A549 (cell line): ENCODE measurements at regions not wholly inside any gene's neighbourhood (a gene's known extent, or its start where the extent isn't known, plus 50 kb on each side); places are given as distances from the start of the nearest gene placed in this dataset.

Experiments
- ATAC-seq, 2 experiments: fragments of 200-7000 bp in 1 of 2; fragments of >200 bp in 1 of 2; cut with Nextera tagmentation in 1 of 2; cut with Tn5 transposase in 1 of 2; 3 replicates each; pipeline versions ENCODE4 v1.8.0 to v1.9.1; 2018 to 2020; ENCODE audit warnings: mild to moderate bottlenecking in 1 of 2, moderate library complexity in 1 of 2
- CTCF ChIA-PET: fragments of 300-600 bp; sonication (Branson Sonifier 250); formaldehyde crosslinking; extraction: SDS; loops from one replicate; lab custom pipeline; 2021; ENCODE audit warnings: antibody characterized with exemption, inconsistent platforms; lab: Yijun Ruan, JAX
- POLR2A ChIA-PET: fragments of 350-600 bp; formaldehyde crosslinking; extraction: SDS; loops from one replicate; lab custom pipeline; 2021; ENCODE audit warnings: antibody characterized with exemption, inconsistent platforms; lab: Yijun Ruan, JAX
- DNase-seq, 2 experiments: peaks; one replicate each; pipeline versions ENCODE4 v3.0.0 to v3.0.0-alpha.2; 2011 to 2016; ENCODE audit warnings: low read depth in 1 of 2, low spot score in 1 of 2
- FAIRE-seq: peaks from 2 replicates; lab custom pipeline; 2011; peaks lifted over from hg19 to GRCh38; lab: Jason Lieb, UNC
- H3K27ac ChIP-seq, 2 experiments: fragments of >200 bp; sonication (Bioruptor Twin); formaldehyde crosslinking; 3 replicates each; pipeline ENCODE4 v1.5.1; 2016 to 2017
- H3K4me1 ChIP-seq: fragments of >200 bp; sonication (Bioruptor Twin); formaldehyde crosslinking; 3 replicates; pipeline ENCODE4 v1.6.1; 2016
- H3K4me2 ChIP-seq: fragments of >200 bp; sonication (Bioruptor Twin); formaldehyde crosslinking; 3 replicates; pipeline ENCODE4 v1.6.1; 2016
- H3K4me3 ChIP-seq: fragments of >200 bp; sonication (Bioruptor Twin); formaldehyde crosslinking; 3 replicates; pipeline ENCODE4 v1.5.1; 2016
- H3K9me3 ChIP-seq: fragments of >200 bp; sonication (Bioruptor Twin); formaldehyde crosslinking; 3 replicates; pipeline ENCODE4 v1.6.1; 2016
- BHLHE40 ChIP-seq: IDR thresholded peaks from 2 replicates; pipeline ENCODE4 v1.6.1; 2012; ENCODE audit warnings: low read depth, low read length, inconsistent platforms
- CEBPB ChIP-seq, 2 experiments: fragments of >200 bp in 1 of 2; sonication (Bioruptor Twin) in 1 of 2; formaldehyde crosslinking in 1 of 2; IDR thresholded peaks; 2 replicates each; pipeline ENCODE4 v1.6.1; 2012 to 2016
- CHD2 ChIP-seq: fragments of 150-350 bp; IDR thresholded peaks from 2 replicates; pipeline ENCODE4 v1.6.1; 2014; ENCODE audit warnings: low read length; ENCODE audit not compliant: partially characterized antibody
- EP300 ChIP-seq, 2 experiments: fragments of >200 bp; sonication (Bioruptor Twin); formaldehyde crosslinking; IDR thresholded peaks; 2 replicates in 1 of 2; 3 replicates in 1 of 2; pipeline ENCODE4 v1.6.1; 2016 to 2017
- FOSL2 ChIP-seq, 2 experiments: fragments of 450-650 bp in 1 of 2; fragments of >200 bp in 1 of 2; sonication (Bioruptor Twin) in 1 of 2; formaldehyde crosslinking; IDR thresholded peaks; 2 replicates each; pipeline versions ENCODE4 v1.5.0 to v1.6.1; 2016 to 2020; ENCODE audit warnings: mild to moderate bottlenecking in 1 of 2, moderate library complexity in 1 of 2
- HOXB13 ChIP-seq: fragments of 250-450 bp; sonication (Bioruptor Pico); IDR thresholded peaks from 2 replicates; pipeline ENCODE4 v1.5.0; 2020; ENCODE audit warnings: low read depth, mild to moderate bottlenecking, moderate library complexity
- HOXB5 ChIP-seq: fragments of 250-450 bp; sonication (Bioruptor Pico); IDR thresholded peaks from 2 replicates; pipeline ENCODE4 v1.5.0; 2020; ENCODE audit warnings: mild to moderate bottlenecking, moderate library complexity
- JUN ChIP-seq, 2 experiments: fragments of >200 bp; sonication (Bioruptor Twin); formaldehyde crosslinking; IDR thresholded peaks; 2 replicates in 1 of 2; 3 replicates in 1 of 2; pipeline ENCODE4 v1.6.1; 2016 to 2017
- JUNB ChIP-seq: fragments of >200 bp; sonication (Bioruptor Twin); formaldehyde crosslinking; IDR thresholded peaks from 2 replicates; pipeline ENCODE4 v1.6.1; 2016
- MAFK ChIP-seq: fragments of 450-650 bp; IDR thresholded peaks from 2 replicates; pipeline ENCODE4 v1.6.1; 2014; ENCODE audit not compliant: partially characterized antibody
- SREBF2 ChIP-seq: fragments of 450-650 bp; IDR thresholded peaks from 2 replicates; pipeline ENCODE4 v1.6.1; 2014; ENCODE audit warnings: mild to moderate bottlenecking, moderate library complexity
- TFCP2L1 ChIP-seq: fragments of 250-450 bp; sonication (Bioruptor Pico); IDR thresholded peaks from 2 replicates; pipeline ENCODE4 v1.5.0; 2021; ENCODE audit warnings: mild to moderate bottlenecking
- WGBS: methylation state at CpG from one replicate; pipeline ENCODE4 v1.1.6; 2017; ENCODE audit errors: missing lambda C conversion rate; 5-methylcytosine and 5-hydroxymethylcytosine counted together
- TF ChIP-seq, protein P1 (sequence below): fragments of >200 bp; sonication (Bioruptor Twin); formaldehyde crosslinking; IDR thresholded peaks from 2 replicates; pipeline ENCODE4 v1.6.1; 2016
- TF ChIP-seq, protein P2 (sequence below): IDR thresholded peaks from 2 replicates; pipeline ENCODE4 v1.6.1; 2012
- TF ChIP-seq, protein P3 (sequence below): fragments of >200 bp; sonication (Bioruptor Twin); formaldehyde crosslinking; IDR thresholded peaks from 3 replicates; pipeline ENCODE4 v1.5.1; 2016
- TF ChIP-seq, protein P4 (sequence below): fragments of >200 bp; sonication (Bioruptor Twin); formaldehyde crosslinking; IDR thresholded peaks from 3 replicates; pipeline ENCODE4 v1.6.1; 2016

DNA sequence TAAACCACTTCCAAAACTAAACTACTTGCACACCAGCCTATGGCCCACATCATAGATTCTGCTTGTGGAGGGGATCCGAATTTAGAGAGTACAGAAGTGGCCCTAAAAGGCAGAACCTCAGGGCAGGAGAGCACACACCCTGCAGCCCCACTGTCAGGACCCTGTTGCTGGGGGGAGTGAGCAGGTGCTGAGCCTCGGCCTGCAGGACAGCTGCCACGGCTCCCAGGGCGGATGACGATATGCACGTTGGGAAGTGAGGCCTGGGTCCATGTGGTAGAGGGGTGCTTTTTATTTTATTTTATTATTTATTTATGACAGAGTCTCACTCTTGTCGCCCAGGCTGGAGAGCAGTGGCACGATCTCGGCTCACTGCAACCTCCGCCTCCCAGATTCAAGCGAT lies 73.5 kb downstream of the TNFAIP2 start:
- no peak for FAIRE-seq
- peak overlapping the region in 1 of 2 experiments; percentile 85; a peak in 4 of 6 replicates for H3K27ac ChIP-seq
- peaks cover 10% of the 10 kb centered on the region; the same call in 2 of the 3 replicates for H3K9me3 ChIP-seq
- ChIA-PET POLR2A (no interaction called here), CTCF (interaction anchor here (0.9 to 1.9 kb wide), 2 partner anchors 8 to 95 kb away, joined by 3 to 7 read pairs; no protein-coding TSS in a partner anchor)
- H3K4me2 ChIP-seq: no peak overlapping the region
- WGBS: 93% methylated on average over 11 of the region's 11 CpGs
- no peak overlapping the region for H3K4me3 ChIP-seq
- DNase-seq: no peak
- H3K4me1 ChIP-seq: peaks cover 23% of the 10 kb centered on the region
- no peak for ATAC-seq
- TF ChIP-seq HOXB13 (CRISPR knock-in tag): no peak
- no peak for TF ChIP-seq CHD2
- no peak for TF ChIP-seq BHLHE40
- TF ChIP-seq, protein P1, sequence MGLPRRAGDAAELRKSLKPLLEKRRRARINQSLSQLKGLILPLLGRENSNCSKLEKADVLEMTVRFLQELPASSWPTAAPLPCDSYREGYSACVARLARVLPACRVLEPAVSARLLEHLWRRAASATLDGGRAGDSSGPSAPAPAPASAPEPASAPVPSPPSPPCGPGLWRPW: no peak
- TF ChIP-seq FOSL2 (IDR thresholded peaks at IDR 0.05): no peak
- TF ChIP-seq FOSL2 (CRISPR knock-in tag; IDR thresholded peaks at IDR 0.05): no peak
- no peak for TF ChIP-seq TFCP2L1 (CRISPR knock-in tag)
- no peak for TF ChIP-seq JUNB

DNA sequence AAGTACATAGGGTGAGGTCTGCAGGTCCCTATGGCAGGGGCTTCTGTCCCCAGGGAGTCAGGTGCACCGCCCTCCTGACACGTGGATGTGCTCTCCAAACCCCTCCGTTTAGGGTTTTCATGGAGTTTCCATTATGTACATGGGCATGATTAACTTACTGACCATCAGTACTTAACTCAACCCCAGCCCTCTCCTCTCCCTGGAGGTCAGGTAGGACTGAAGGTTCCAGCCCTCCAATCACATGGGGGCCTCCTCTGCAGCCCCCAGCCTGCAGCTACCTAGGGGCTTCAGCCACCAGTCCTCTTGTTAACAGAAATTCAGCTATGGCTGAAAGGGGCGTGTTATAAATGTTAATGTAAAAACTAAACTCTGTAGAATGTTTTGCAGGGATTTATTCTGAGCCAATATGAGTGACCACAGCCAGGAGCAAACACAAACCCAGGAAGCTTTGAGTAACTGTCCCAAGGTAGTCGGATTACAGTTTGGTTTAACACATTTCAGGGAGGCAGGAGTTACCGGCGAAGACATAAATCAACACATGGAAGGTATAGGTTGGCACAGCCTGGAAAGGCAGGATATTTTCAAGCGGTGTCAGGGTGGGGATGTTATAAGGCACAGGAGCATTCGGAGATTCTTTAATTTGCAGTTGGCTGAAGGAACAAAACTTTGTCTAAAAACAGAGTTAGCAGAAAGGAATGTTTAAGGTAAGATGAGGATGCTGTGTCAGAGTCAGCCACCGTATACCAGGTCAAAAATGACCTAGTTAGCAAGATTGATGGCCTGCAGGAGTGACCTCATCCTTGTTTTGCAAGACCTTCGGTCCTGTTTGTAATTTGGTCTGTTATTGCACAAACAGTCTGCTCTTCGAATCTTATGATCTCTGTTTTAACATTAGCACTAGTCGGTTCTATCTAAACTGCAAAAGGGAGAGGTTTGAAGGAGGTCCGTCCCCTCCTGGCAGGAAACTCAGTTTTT lies 75.2 kb downstream of the TNFAIP2 start:
- FAIRE-seq (peak; percentile 79), DNase-seq (peak; percentile 27 to 71), ATAC-seq (peak; percentile 84 to 93)
- Histone ChIP-seq H3K4me3 (no peak overlapping the region), H3K4me2 (peak overlapping the region; percentile 57), H3K27ac (peak overlapping the region; percentile 67 to 85), H3K4me1 (peaks cover 23% of the 10 kb centered on the region), H3K9me3 (peaks cover 28% of the 10 kb centered on the region)
- 53% methylated on average over 14 of the region's 14 CpGs for WGBS
- POLR2A ChIA-PET: no interaction called here
- CTCF ChIA-PET: interaction anchor here (1.2 to 1.9 kb wide), 2 partner anchors 10 to 94 kb away, joined by 5 to 7 read pairs; no protein-coding TSS in a partner anchor
- TF ChIP-seq, protein P2, sequence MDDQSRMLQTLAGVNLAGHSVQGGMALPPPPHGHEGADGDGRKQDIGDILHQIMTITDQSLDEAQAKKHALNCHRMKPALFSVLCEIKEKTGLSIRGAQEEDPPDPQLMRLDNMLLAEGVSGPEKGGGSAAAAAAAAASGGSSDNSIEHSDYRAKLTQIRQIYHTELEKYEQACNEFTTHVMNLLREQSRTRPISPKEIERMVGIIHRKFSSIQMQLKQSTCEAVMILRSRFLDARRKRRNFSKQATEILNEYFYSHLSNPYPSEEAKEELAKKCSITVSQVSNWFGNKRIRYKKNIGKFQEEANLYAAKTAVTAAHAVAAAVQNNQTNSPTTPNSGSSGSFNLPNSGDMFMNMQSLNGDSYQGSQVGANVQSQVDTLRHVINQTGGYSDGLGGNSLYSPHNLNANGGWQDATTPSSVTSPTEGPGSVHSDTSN: no peak
- TF ChIP-seq EP300 (IDR thresholded peaks at IDR 0.05) (peak; percentile 79 to 80; a peak in 3 of 5 replicates), MAFK (peak; percentile 70), JUN (IDR thresholded peaks at IDR 0.05) (peak; percentile 69 to 71; a peak in 3 of 5 replicates), JUNB (peak; percentile 71; the same call in 1 of the 2 replicates), CEBPB (IDR thresholded peaks at IDR 0.05) (peak; percentile 90 to 97), HOXB5 (CRISPR knock-in tag) (peak; percentile 85; the same call in 1 of the 2 replicates), SREBF2 (no peak), FOSL2 (IDR thresholded peaks at IDR 0.05) (peak; percentile 35; the same call in 1 of the 2 replicates), FOSL2 (CRISPR knock-in tag; IDR thresholded peaks at IDR 0.05) (peak; percentile 61)
- TF ChIP-seq, protein P1: peak; percentile 85
- TF ChIP-seq, protein P3, sequence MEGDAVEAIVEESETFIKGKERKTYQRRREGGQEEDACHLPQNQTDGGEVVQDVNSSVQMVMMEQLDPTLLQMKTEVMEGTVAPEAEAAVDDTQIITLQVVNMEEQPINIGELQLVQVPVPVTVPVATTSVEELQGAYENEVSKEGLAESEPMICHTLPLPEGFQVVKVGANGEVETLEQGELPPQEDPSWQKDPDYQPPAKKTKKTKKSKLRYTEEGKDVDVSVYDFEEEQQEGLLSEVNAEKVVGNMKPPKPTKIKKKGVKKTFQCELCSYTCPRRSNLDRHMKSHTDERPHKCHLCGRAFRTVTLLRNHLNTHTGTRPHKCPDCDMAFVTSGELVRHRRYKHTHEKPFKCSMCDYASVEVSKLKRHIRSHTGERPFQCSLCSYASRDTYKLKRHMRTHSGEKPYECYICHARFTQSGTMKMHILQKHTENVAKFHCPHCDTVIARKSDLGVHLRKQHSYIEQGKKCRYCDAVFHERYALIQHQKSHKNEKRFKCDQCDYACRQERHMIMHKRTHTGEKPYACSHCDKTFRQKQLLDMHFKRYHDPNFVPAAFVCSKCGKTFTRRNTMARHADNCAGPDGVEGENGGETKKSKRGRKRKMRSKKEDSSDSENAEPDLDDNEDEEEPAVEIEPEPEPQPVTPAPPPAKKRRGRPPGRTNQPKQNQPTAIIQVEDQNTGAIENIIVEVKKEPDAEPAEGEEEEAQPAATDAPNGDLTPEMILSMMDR: no peak
- TF ChIP-seq, protein P4, sequence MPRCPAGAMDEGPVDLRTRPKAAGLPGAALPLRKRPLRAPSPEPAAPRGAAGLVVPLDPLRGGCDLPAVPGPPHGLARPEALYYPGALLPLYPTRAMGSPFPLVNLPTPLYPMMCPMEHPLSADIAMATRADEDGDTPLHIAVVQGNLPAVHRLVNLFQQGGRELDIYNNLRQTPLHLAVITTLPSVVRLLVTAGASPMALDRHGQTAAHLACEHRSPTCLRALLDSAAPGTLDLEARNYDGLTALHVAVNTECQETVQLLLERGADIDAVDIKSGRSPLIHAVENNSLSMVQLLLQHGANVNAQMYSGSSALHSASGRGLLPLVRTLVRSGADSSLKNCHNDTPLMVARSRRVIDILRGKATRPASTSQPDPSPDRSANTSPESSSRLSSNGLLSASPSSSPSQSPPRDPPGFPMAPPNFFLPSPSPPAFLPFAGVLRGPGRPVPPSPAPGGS: peak; percentile 74; the same call in 1 of the 3 replicates
